ENCODE measurements at regions not wholly inside any gene's neighbourhood (a gene's known extent, or its start where the extent isn't known, plus 50 kb on each side); places are given as distances from the start of the nearest gene placed in this dataset.

GRCh38 chr5:153879596-153879995, 159.1 kb downstream of the FAM114A2 start:
- DNase-seq: no peak

- DNase-seq: no peak
These were observed 172.5 kb downstream of the FAM114A2 start for GRCh38 chr5:153866176-153866575.

DNA sequence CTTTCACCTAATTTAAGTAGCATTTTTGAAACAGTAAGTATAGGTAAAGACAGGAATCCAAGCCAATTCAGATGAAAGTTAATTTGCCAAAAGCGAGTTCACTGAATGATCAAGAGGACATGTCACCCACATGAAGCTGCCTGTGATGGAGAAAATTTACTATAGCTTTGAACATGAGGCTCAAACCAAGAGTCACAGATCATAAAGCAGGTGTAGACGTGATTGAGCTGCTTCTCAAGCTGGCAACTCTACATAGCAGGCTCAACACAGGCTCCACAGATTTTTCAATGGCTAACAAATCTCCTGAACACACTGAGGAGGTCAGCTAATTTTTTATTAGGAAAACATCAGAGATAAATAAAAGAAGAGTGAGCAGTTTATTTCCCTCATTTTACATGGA, 173.7 kb downstream of the FAM114A2 start:
- DNase-seq: no peak

DNA sequence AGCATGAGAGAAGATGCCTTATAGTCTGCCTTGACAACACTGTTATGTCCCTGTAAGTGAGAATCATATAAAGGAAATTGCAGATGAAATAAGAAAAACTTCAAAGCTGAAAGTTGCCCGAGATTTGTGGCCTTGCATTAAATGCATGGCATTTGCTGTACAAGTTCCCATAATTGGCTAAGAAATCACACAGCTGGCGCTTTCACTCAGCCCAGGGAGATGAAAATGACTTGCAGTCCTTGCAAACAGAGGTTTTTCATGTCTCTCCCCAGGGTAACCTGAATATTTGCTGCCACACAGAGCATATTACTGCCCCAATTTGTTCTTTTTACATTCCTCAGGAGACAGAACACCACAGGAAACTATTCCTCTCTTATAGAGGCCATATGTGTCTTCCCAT, 174.8 kb downstream of the FAM114A2 start:
- no peak for DNase-seq

Data from DMS79 treated with DMSO at 0.1 percent for 48 hours (cell line).